Tibial nerve (tissue), 4 donors: ENCODE measurements at regions not wholly inside any gene's neighbourhood (a gene's known extent, or its start where the extent isn't known, plus 50 kb on each side); places are given as distances from the start of the nearest gene placed in this dataset.

Experiments
- EP300 ChIP-seq, 2 donors: sonication (generic); formaldehyde crosslinking; IDR thresholded peaks; one replicate each; pipeline ENCODE4 v1.6.1; 2017; ENCODE audit warnings: antibody characterized with exemption in 2 of 2, mild to moderate bottlenecking in 1 of 2
- POLR2A ChIP-seq, 2 donors: fragments of 450-650 bp; IDR thresholded peaks; one replicate each; pipeline ENCODE4 v1.6.1; 2017; ENCODE audit warnings: antibody characterized with exemption in 2 of 2, mild to moderate bottlenecking in 2 of 2, moderate library complexity in 2 of 2
- TF ChIP-seq, protein P1 (sequence below), 5 experiments: fragments of 200-600 bp in 3 of 5; fragments of 450-650 bp in 2 of 5; sonication (generic) in 3 of 5; IDR thresholded peaks; one replicate each; pipeline ENCODE4 v1.5.1; 2016 to 2019; ENCODE audit warnings: antibody characterized with exemption in 5 of 5, mild to moderate bottlenecking in 3 of 5, moderate library complexity in 2 of 5

DNA sequence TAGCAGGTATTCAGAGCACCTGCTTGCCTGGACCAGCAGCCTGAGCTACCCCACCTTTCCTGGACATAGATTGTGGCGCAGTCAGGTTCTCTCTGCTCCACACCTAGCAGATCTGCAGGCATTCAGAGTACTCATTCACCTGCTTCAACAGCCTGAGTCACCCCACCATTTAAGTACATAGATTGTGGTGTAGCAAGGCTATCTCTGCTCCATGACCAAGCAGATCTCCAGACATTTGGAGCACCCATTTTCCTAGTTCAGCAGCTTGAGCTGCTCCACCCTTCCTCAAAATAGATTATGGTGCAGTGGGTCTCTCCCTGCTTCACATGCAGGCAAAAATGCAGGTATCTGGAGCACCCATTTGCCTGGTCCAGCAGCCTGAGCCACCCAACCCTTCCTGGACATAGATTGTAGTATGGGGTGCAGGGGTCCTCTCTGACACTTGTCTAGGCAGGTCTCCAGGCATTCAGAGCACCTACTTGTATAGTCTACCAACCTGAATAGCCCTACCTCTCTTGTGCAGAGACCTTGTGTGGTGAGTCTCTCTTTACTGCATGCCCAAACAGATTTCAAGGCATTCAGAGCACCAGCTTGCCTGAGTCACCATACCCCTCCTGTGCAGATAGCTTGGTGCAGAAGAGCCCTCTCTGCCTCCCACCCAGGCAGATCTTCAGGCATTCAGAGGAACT, 466.0 kb upstream of the THBS1 start:
- TF ChIP-seq, protein P1, sequence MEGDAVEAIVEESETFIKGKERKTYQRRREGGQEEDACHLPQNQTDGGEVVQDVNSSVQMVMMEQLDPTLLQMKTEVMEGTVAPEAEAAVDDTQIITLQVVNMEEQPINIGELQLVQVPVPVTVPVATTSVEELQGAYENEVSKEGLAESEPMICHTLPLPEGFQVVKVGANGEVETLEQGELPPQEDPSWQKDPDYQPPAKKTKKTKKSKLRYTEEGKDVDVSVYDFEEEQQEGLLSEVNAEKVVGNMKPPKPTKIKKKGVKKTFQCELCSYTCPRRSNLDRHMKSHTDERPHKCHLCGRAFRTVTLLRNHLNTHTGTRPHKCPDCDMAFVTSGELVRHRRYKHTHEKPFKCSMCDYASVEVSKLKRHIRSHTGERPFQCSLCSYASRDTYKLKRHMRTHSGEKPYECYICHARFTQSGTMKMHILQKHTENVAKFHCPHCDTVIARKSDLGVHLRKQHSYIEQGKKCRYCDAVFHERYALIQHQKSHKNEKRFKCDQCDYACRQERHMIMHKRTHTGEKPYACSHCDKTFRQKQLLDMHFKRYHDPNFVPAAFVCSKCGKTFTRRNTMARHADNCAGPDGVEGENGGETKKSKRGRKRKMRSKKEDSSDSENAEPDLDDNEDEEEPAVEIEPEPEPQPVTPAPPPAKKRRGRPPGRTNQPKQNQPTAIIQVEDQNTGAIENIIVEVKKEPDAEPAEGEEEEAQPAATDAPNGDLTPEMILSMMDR (IDR thresholded peaks at IDR 0.05), result no peak
- no peak for TF ChIP-seq POLR2A (IDR thresholded peaks at IDR 0.05)
- no peak for TF ChIP-seq EP300 (IDR thresholded peaks at IDR 0.05)
